ENCODE measurements at regions not wholly inside any gene's neighbourhood (a gene's known extent, or its start where the extent isn't known, plus 50 kb on each side); places are given as distances from the start of the nearest gene placed in this dataset.

GRCh38 chr7:127512663-127513062 is 72.7 kb downstream of the GCC1 start:
- TF ChIP-seq POLR2A (IDR thresholded peaks at IDR 0.05) = no peak
- TF ChIP-seq CTCF (IDR thresholded peaks at IDR 0.05) = no peak
- TF ChIP-seq POLR2AphosphoS5 (IDR thresholded peaks at IDR 0.05) = no peak

Data from stomach (tissue), 4 donors.